ENCODE measurements at regions not wholly inside any gene's neighbourhood (a gene's known extent, or its start where the extent isn't known, plus 50 kb on each side); places are given as distances from the start of the nearest gene placed in this dataset.

DNA sequence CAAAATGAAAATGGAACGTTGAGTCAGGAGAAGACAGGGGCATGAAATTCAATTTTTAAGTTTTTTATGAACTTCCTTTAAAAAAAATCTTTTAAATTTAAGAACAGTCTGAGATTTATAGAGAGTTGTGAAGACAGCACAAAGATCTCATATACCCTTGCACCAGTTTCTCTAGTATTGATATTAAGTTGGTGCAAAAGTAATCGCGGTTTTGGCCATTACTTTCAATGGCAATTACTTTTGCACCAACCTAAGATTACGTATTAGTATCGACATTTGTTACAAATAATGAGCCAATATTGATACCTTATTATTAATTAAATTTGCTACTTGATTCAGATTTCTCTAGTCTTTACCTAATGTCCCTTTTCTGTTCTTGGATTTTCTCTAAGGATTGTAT is 684.4 kb upstream of the CDH8 start:
- intact Hi-C loops (cut with DNase I, micrococcal nuclease): no loop called here
- no peak for ATAC-seq (ENCODE audit: poor library complexity)
- TF ChIP-seq CTCF (IDR thresholded peaks at IDR 0.05): no peak
- Histone ChIP-seq H3K4me3 (ENCODE audit: low read length) (no peak overlapping the region), H3K27ac (ENCODE audit: low read depth in 1 of 2, low read length in 2 of 2) (no peak overlapping the region), H3K9me3 (ENCODE audit: control insufficient read depth in 1 of 2, insufficient read depth in 1 of 2, low read length in 2 of 2) (peaks cover 4 to 19% of the 10 kb centered on the region in 2 experiments), H3K4me1 (ENCODE audit: insufficient read depth, low read length) (no peaks in the 10 kb centered on the region), H3K36me3 (ENCODE audit: insufficient read depth, low read length) (no peaks in the 10 kb centered on the region), H3K27me3 (ENCODE audit: control insufficient read depth in 1 of 2, insufficient read depth in 2 of 2, low read length in 2 of 2) (no peaks in the 10 kb centered on the region)
- no peak for DNase-seq
- Mint-ChIP-seq H3K27ac (no peak overlapping the region), H3K9me3 (peaks cover 32% of the 10 kb centered on the region), H3K36me3 (ENCODE audit: low read depth) (no peaks in the 10 kb centered on the region), H3K27me3 (no peaks in the 10 kb centered on the region), H3K4me1 (ENCODE audit: low read depth) (no peaks in the 10 kb centered on the region), H3K4me3 (no peak overlapping the region)
- ChIA-PET CTCF (no interaction called here), POLR2A (no interaction called here)

GRCh38 chr16:62717026-62717425 is 680.8 kb upstream of the CDH8 start:
- no peak for TF ChIP-seq CTCF (IDR thresholded peaks at IDR 0.05)
- H3K9me3 ChIP-seq (ENCODE audit: control insufficient read depth in 1 of 2, insufficient read depth in 1 of 2, low read length in 2 of 2): peaks cover 4 to 6% of the 10 kb centered on the region in 2 experiments
- no peak overlapping the region for H3K4me3 ChIP-seq (ENCODE audit: low read length)
- DNase-seq: no peak
- ChIA-PET POLR2A (no interaction called here), CTCF (no interaction called here)
- Mint-ChIP-seq H3K27ac (no peak overlapping the region), H3K4me1 (ENCODE audit: low read depth) (no peaks in the 10 kb centered on the region), H3K27me3 (no peaks in the 10 kb centered on the region), H3K9me3 (peaks cover 35% of the 10 kb centered on the region), H3K4me3 (no peak overlapping the region), H3K36me3 (ENCODE audit: low read depth) (no peaks in the 10 kb centered on the region)
- intact Hi-C loops (cut with DNase I, micrococcal nuclease): no loop called here
- no peak for ATAC-seq (ENCODE audit: poor library complexity)
- H3K4me1 ChIP-seq (ENCODE audit: insufficient read depth, low read length): no peaks in the 10 kb centered on the region
- no peak overlapping the region for H3K27ac ChIP-seq (ENCODE audit: low read depth in 1 of 2, low read length in 2 of 2)
- H3K27me3 ChIP-seq (ENCODE audit: control insufficient read depth in 1 of 2, insufficient read depth in 2 of 2, low read length in 2 of 2): no peaks in the 10 kb centered on the region
- no peaks in the 10 kb centered on the region for H3K36me3 ChIP-seq (ENCODE audit: insufficient read depth, low read length)

GRCh38 chr16:62715701-62716100 is 679.5 kb upstream of the CDH8 start:
- H3K27ac Mint-ChIP-seq: no peak overlapping the region
- no peak for TF ChIP-seq CTCF (IDR thresholded peaks at IDR 0.05)
- no peak for DNase-seq
- peaks cover 29% of the 10 kb centered on the region for H3K9me3 Mint-ChIP-seq
- H3K27me3 ChIP-seq (ENCODE audit: control insufficient read depth in 1 of 2, insufficient read depth in 2 of 2, low read length in 2 of 2): no peaks in the 10 kb centered on the region
- H3K27ac ChIP-seq (ENCODE audit: low read depth in 1 of 2, low read length in 2 of 2): no peak overlapping the region
- no peak overlapping the region for H3K4me3 Mint-ChIP-seq
- H3K9me3 ChIP-seq (ENCODE audit: control insufficient read depth in 1 of 2, insufficient read depth in 1 of 2, low read length in 2 of 2): peaks cover 4 to 12% of the 10 kb centered on the region in 2 experiments
- no peak for ATAC-seq (ENCODE audit: poor library complexity)
- no peak overlapping the region for H3K4me3 ChIP-seq (ENCODE audit: low read length)
- H3K36me3 Mint-ChIP-seq (ENCODE audit: low read depth): no peaks in the 10 kb centered on the region
- no peaks in the 10 kb centered on the region for H3K4me1 Mint-ChIP-seq (ENCODE audit: low read depth)
- no peaks in the 10 kb centered on the region for H3K36me3 ChIP-seq (ENCODE audit: insufficient read depth, low read length)
- no peaks in the 10 kb centered on the region for H3K27me3 Mint-ChIP-seq
- CTCF ChIA-PET: no interaction called here
- intact Hi-C loops (cut with DNase I, micrococcal nuclease): no loop called here
- POLR2A ChIA-PET: no interaction called here
- H3K4me1 ChIP-seq (ENCODE audit: insufficient read depth, low read length): no peaks in the 10 kb centered on the region

All from CD4-positive, alpha-beta T cell (primary cell).